Right cardiac atrium (tissue), 5 donors: ENCODE measurements at regions not wholly inside any gene's neighbourhood (a gene's known extent, or its start where the extent isn't known, plus 50 kb on each side); places are given as distances from the start of the nearest gene placed in this dataset.
A peak's percentile ranks its signal among the peaks of the same experiment; 100 is the strongest.

Source experiments
- ATAC-seq, 2 donors: fragments of 200-7000 bp; cut with Tn5 transposase; one replicate each; pipeline versions ENCODE4 v1.8.0 to v1.9.1; 2020; ENCODE audit warnings: moderate library complexity in 2 of 2, mild to moderate bottlenecking in 1 of 2
- DNase-seq, 3 donors: peaks; one replicate each; pipeline ENCODE4 v3.0.0-alpha.2; 2020
- H3K27ac ChIP-seq: one replicate; pipeline ENCODE4 v1.5.1; 2013; ENCODE audit warnings: mild to moderate bottlenecking, low read length, control low read depth, moderate library complexity
- H3K27me3 ChIP-seq: one replicate; pipeline ENCODE4 v1.6.1; 2013; ENCODE audit not compliant: control insufficient read depth, insufficient read depth
- H3K4me1 ChIP-seq: one replicate; pipeline ENCODE4 v1.6.1; 2013; ENCODE audit warnings: low read length; ENCODE audit not compliant: control insufficient read depth, insufficient read depth
- H3K4me3 ChIP-seq: one replicate; pipeline ENCODE4 v1.5.1; 2013; ENCODE audit warnings: low read length, control low read depth
- H3K9me3 ChIP-seq: one replicate; pipeline ENCODE4 v1.6.1; 2013; ENCODE audit warnings: low read length; ENCODE audit not compliant: control insufficient read depth
- WGBS: extraction: QIAGEN DNeasy Blood & Tissue Kit; methylation state at CpG from one replicate; pipeline ENCODE4 v1.1.7; 2013; 5-methylcytosine and 5-hydroxymethylcytosine counted together
- intact Hi-C, 4 donors: fragments of 100-400 bp; cut with DNase I; formaldehyde crosslinking; loops; one replicate each; pipeline versions ENCODE4 v1.11.0 to v1.14.0; 2022 to 2023
- donor health status: healthy with polysubstance abuse.
- donor health status: DM: no; HTN: yes; CAD: no.
- donor health status: DM: no; HTN: no; CAD: no.
- donor health status: DM: no; HTN: yes; CAD: no; lungs with severe emphysema.
- donor health status: DM: yes; HTN: yes; CAD: no.

GRCh38 chr14:51479584-51480325, 172.0 kb upstream of the FRMD6 start:
- ATAC-seq (peak; percentile 56 to 80), DNase-seq (peak in 2 of 3 donors; percentile 28 to 54)
- Histone ChIP-seq H3K27ac (no peak overlapping the region), H3K27me3 (no peaks in the 10 kb centered on the region), H3K4me1 (no peaks in the 10 kb centered on the region), H3K4me3 (no peak overlapping the region), H3K9me3 (no peaks in the 10 kb centered on the region)
- 77% methylated on average over 2 of the region's 2 CpGs for WGBS
- intact Hi-C loops = no loop called here

- H3K9me3 ChIP-seq = no peaks in the 10 kb centered on the region
- no peak overlapping the region for H3K4me3 ChIP-seq
- DNase-seq (no peak), ATAC-seq (no peak)
- WGBS = 76% methylated on average over 4 of the region's 4 CpGs
- intact Hi-C loops = no loop called here
- no peak overlapping the region for H3K27ac ChIP-seq
- no peaks in the 10 kb centered on the region for H3K27me3 ChIP-seq
- no peaks in the 10 kb centered on the region for H3K4me1 ChIP-seq
Measured at GRCh38 chr14:51481643-51482042, 170.1 kb upstream of the FRMD6 start.

GRCh38 chr14:51482102-51482501, 169.6 kb upstream of the FRMD6 start:
- Histone ChIP-seq H3K4me1 (no peaks in the 10 kb centered on the region), H3K9me3 (no peaks in the 10 kb centered on the region), H3K4me3 (no peak overlapping the region), H3K27me3 (no peaks in the 10 kb centered on the region), H3K27ac (no peak overlapping the region)
- 79% methylated on average over 4 of the region's 4 CpGs for WGBS
- intact Hi-C loops = no loop called here
- no peak for ATAC-seq
- DNase-seq = no peak

GRCh38 chr14:51484485-51484884, 167.2 kb upstream of the FRMD6 start:
- no peak for DNase-seq
- intact Hi-C loops = no loop called here
- ATAC-seq = no peak
- Histone ChIP-seq H3K27ac (no peak overlapping the region), H3K4me3 (no peak overlapping the region), H3K9me3 (no peaks in the 10 kb centered on the region), H3K4me1 (no peaks in the 10 kb centered on the region), H3K27me3 (no peaks in the 10 kb centered on the region)
- 75% methylated on average over 2 of the region's 2 CpGs for WGBS

- Histone ChIP-seq H3K4me3 (no peak overlapping the region), H3K27ac (no peak overlapping the region), H3K9me3 (no peaks in the 10 kb centered on the region), H3K27me3 (no peaks in the 10 kb centered on the region), H3K4me1 (no peaks in the 10 kb centered on the region)
- ATAC-seq (no peak), DNase-seq (no peak)
- 95% methylated on average over 9 of the region's 9 CpGs for WGBS
- intact Hi-C loops = no loop called here
Measured at GRCh38 chr14:51485733-51486132, 166.0 kb upstream of the FRMD6 start.

GRCh38 chr14:51487848-51488247, 163.9 kb upstream of the FRMD6 start:
- WGBS = 55% methylated on average over 6 of the region's 6 CpGs
- intact Hi-C loops = no loop called here

GRCh38 chr14:51488569-51489220, 163.0 kb upstream of the FRMD6 start:
- no peak for DNase-seq
- intact Hi-C loops = no loop called here
- ATAC-seq = no peak
- 94% methylated on average over 6 of the region's 6 CpGs for WGBS
- Histone ChIP-seq H3K27ac (no peak overlapping the region), H3K4me1 (no peaks in the 10 kb centered on the region), H3K4me3 (no peak overlapping the region), H3K27me3 (no peaks in the 10 kb centered on the region), H3K9me3 (no peaks in the 10 kb centered on the region)

More at GRCh38 chr14:51487848-51488247, 163.9 kb upstream of the FRMD6 start:
- Histone ChIP-seq H3K4me3 (no peak overlapping the region), H3K27ac (no peak overlapping the region), H3K9me3 (no peaks in the 10 kb centered on the region), H3K4me1 (no peaks in the 10 kb centered on the region), H3K27me3 (no peaks in the 10 kb centered on the region)
- DNase-seq (no peak), ATAC-seq (no peak)

GRCh38 chr14:51490205-51490604, 161.5 kb upstream of the FRMD6 start:
- H3K4me1 ChIP-seq = no peaks in the 10 kb centered on the region
- no peak overlapping the region for H3K27ac ChIP-seq
- H3K27me3 ChIP-seq = no peaks in the 10 kb centered on the region
- 91% methylated on average over 3 of the region's 3 CpGs for WGBS
- no peak overlapping the region for H3K4me3 ChIP-seq
- ATAC-seq = no peak
- DNase-seq = no peak
- no peaks in the 10 kb centered on the region for H3K9me3 ChIP-seq
- intact Hi-C loops = no loop called here

GRCh38 chr14:51491036-51491545, 160.6 kb upstream of the FRMD6 start:
- no peak for ATAC-seq
- H3K27me3 ChIP-seq = no peaks in the 10 kb centered on the region
- no peaks in the 10 kb centered on the region for H3K9me3 ChIP-seq
- WGBS = 82% methylated on average over 3 of the region's 3 CpGs
- intact Hi-C loops = no loop called here
- no peak for DNase-seq
- no peak overlapping the region for H3K4me3 ChIP-seq
- no peak overlapping the region for H3K27ac ChIP-seq
- no peaks in the 10 kb centered on the region for H3K4me1 ChIP-seq

- 64% methylated on average over 3 of the region's 3 CpGs for WGBS
- H3K4me1 ChIP-seq = no peaks in the 10 kb centered on the region
- intact Hi-C loops = no loop called here
- H3K27me3 ChIP-seq = no peaks in the 10 kb centered on the region
- H3K4me3 ChIP-seq = no peak overlapping the region
- ATAC-seq = no peak
- H3K9me3 ChIP-seq = no peaks in the 10 kb centered on the region
- no peak overlapping the region for H3K27ac ChIP-seq
- DNase-seq = no peak
Measured at GRCh38 chr14:51491776-51492175, 159.9 kb upstream of the FRMD6 start.

GRCh38 chr14:51495319-51495718, 156.4 kb upstream of the FRMD6 start:
- DNase-seq (no peak), ATAC-seq (no peak)
- H3K27ac ChIP-seq = no peak overlapping the region
- no peak overlapping the region for H3K4me3 ChIP-seq
- H3K27me3 ChIP-seq = no peaks in the 10 kb centered on the region
- no peaks in the 10 kb centered on the region for H3K9me3 ChIP-seq
- H3K4me1 ChIP-seq = no peaks in the 10 kb centered on the region
- WGBS = 80% methylated on average over 2 of the region's 2 CpGs
- intact Hi-C loops = no loop called here
